NOMO-1 (cell line): ENCODE measurements at regions not wholly inside any gene's neighbourhood (a gene's known extent, or its start where the extent isn't known, plus 50 kb on each side); places are given as distances from the start of the nearest gene placed in this dataset.
A peak's percentile ranks its signal among the peaks of the same experiment; 100 is the strongest.

Experiments used
- DNase-seq, 2 experiments: peaks; one replicate each; lab custom pipeline; 2025; ENCODE audit not compliant: unreplicated experiment in 2 of 2; lab: John Stamatoyannopoulos, UW

GRCh38 chr1:87805666-87806378 lies 477.1 kb downstream of the LMO4 start:
- no peak for DNase-seq

- no peak for DNase-seq
These were observed 477.9 kb downstream of the LMO4 start for GRCh38 chr1:87806379-87807094.

GRCh38 chr1:87810166-87810565 lies 481.5 kb downstream of the LMO4 start:
- DNase-seq = no peak

- DNase-seq = peak; percentile 9 to 55
These were observed 484.3 kb downstream of the LMO4 start for GRCh38 chr1:87812871-87813577.

GRCh38 chr1:87814573-87814972 lies 485.9 kb downstream of the LMO4 start:
- DNase-seq = no peak

GRCh38 chr1:87816646-87817045 lies 488.0 kb downstream of the LMO4 start:
- DNase-seq = no peak

- no peak for DNase-seq
These were observed 492.1 kb downstream of the LMO4 start for GRCh38 chr1:87820668-87821334.

- DNase-seq = no peak
These were observed 492.6 kb downstream of the LMO4 start for GRCh38 chr1:87821335-87821697.

- peak; percentile 84 for DNase-seq
These were observed 498.1 kb downstream of the LMO4 start for GRCh38 chr1:87826681-87827251.

GRCh38 chr1:87829360-87829759 lies 500.7 kb downstream of the LMO4 start:
- no peak for DNase-seq

GRCh38 chr1:87830432-87830978 lies 501.8 kb downstream of the LMO4 start:
- DNase-seq = peak in 1 of 2 experiments; percentile 53

GRCh38 chr1:87833166-87833565 lies 504.5 kb downstream of the LMO4 start:
- DNase-seq = no peak

- no peak for DNase-seq
These were observed 505.5 kb downstream of the LMO4 start for GRCh38 chr1:87834151-87834550.

GRCh38 chr1:87834941-87835340 lies 506.3 kb downstream of the LMO4 start:
- no peak for DNase-seq

GRCh38 chr1:87840767-87841166 lies 512.1 kb downstream of the LMO4 start:
- DNase-seq = no peak

GRCh38 chr1:87841332-87841731 lies 512.7 kb downstream of the LMO4 start:
- no peak for DNase-seq

- no peak for DNase-seq
These were observed 513.5 kb downstream of the LMO4 start for GRCh38 chr1:87842156-87842555.

- no peak for DNase-seq
These were observed 515.6 kb downstream of the LMO4 start for GRCh38 chr1:87844251-87844650.

- DNase-seq = no peak
These were observed 522.8 kb downstream of the LMO4 start for GRCh38 chr1:87851490-87851889.

GRCh38 chr1:87852410-87853161 lies 523.9 kb downstream of the LMO4 start:
- DNase-seq = no peak
